HG03108 (cell line): ENCODE measurements at regions not wholly inside any gene's neighbourhood (a gene's known extent, or its start where the extent isn't known, plus 50 kb on each side); places are given as distances from the start of the nearest gene placed in this dataset.
"Not testable (repeated sequence)": the region's sequence is repeated elsewhere in the genome, so short reads cannot be mapped to it uniquely, and the experiment has no call there.

Experiments
- ATAC-seq: cut with Tn5 transposase; IDR thresholded peaks from one replicate; pipeline ENCODE4 v1.9.1; 2021; ENCODE audit warnings: moderate library complexity; ENCODE audit not compliant: unreplicated experiment

DNA sequence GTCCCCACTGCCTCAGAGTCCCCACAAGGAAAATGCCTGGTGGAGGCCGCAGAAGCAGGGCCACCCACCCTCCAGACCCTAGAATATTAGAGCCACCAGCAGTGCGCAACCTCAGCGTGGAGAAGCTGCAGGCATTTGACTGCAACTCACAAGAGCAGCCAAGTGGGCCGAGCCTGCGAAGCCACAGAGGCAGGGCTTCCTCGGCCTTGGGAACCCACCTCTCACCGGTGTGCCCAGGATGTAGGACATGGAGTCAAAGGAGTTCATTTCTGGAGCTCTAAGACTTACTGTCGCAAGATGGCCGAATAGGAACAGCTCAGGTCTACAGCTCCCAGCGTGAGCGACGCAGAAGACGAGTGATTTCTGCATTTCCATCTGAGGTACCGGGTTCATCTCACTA, 397.9 kb upstream of the PIK3R1 start:
- no peak for ATAC-seq

DNA sequence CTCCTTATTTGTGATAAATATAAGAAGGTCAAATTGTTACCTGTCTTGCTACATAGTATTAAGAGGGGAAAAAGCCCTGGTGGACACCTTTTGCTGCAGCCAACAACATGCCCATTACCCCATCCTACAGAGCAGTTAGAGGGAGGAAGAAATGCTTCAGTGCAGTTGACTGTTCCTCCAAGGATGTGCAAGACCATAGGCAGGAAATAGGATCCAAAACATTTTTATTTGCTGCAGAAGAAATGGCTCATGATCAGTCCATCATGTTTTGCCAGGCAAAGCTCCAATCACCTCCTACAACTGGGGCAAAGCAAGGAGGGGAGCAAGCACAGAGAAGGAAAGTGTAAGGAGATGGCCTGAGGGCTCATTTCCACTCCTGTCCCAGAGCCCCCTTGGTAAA, 399.1 kb upstream of the PIK3R1 start:
- no peak for ATAC-seq

DNA sequence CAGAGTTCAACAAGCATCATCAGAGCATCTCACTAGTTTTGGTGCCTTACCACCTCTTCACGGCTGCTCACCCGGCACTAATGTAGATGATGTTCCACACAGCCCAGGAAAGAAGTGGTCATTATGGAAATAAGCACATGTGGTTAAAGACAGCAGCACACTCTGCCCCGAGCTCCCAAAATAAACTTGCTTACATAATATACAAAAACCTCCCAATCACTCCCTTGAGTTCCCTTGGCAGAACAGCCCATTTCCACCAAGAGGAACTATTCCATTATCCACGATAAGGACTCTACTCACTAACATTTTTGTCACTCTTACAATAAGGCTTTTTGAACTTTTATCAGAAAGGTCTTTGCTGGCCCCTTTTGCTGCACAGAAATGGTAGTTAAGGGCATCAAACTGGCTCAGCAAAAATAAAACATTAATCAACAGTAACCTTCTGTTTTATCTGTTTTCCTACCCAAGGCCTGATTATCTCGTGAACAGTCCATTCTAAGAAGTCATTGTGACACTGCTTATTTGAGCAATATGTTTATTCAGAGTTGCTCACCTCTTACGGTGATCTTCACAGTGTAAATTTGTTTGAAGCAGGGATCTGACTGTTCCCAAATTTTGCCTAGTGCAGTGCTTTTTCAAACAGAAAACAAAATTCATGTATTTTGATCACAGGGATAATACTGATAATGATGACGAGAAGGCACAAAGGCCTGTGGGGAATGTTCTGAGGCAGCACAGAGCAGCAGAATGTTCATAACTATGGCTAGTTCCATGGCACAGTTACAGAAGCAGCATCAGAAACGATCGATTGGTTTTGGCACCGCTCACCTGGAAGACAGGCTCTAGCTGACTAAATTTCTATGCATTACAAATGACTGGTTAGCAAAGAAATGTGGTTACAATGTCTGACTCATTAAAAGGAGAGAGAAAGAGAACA, 399.8 kb upstream of the PIK3R1 start:
- ATAC-seq, result no peak

DNA sequence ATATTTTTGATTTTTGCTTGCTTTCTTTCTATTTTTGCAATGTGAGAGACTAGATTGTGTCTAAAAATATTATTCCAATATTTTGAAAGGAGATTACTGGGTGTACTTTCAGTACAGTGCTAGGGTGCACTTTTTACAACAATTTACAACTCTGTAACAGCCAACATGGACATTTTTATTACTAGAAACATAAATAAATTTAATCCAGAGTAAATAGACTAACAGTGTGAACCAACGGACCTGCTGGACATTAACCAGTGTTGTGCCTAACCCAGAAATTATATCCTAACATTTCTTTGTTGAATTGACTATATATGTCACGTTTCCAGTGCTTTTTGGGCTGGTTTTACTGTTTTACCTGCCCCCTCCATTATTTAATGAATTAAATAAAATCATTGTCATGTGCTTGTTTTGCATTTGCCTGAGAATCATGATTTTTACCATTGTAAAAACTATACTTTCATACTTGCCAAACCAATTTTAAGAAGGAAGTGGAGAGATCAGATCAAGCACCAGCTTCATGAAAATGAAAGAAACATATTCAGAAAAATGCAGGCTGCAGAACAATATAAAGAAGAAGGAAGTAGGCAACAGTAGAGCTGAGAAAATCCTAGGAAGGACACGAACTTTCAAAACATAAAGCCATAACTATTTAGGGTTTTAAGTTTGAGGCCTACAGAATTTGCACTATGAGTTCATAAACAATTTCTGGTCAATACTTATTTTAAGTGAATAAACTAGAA, 400.8 kb upstream of the PIK3R1 start:
- ATAC-seq, result no peak

DNA sequence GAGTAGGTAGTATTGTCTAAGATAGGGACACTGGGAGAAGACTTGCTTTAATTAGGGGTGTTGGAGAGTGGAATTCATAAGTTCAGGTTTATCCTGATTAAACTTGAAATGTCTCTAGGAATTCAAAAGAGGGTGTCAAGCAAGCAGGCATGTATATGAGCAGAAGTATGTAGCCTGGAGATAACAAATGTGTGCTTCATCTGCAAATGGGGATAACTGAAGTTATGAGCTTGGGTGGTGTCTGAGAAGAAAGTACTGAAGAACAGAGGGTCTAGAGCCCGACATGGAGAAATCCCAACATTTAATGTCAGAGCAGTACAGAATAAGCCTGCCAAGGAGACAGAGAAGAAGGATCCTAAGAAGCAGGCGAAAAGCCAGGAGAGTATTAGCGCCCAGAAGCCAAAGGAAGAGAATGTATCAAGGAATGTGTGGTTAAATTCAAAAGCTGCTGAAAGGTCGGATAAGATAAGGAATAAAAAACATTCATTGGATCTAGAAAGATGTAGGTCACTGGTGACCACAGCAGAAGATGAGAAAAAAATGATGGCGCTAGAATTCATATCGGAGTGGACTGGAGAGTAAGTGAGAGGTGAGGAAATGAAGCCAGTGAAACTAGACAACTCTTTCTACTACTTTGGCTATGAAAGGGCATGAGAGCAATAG, 401.5 kb upstream of the PIK3R1 start:
- no peak for ATAC-seq

DNA sequence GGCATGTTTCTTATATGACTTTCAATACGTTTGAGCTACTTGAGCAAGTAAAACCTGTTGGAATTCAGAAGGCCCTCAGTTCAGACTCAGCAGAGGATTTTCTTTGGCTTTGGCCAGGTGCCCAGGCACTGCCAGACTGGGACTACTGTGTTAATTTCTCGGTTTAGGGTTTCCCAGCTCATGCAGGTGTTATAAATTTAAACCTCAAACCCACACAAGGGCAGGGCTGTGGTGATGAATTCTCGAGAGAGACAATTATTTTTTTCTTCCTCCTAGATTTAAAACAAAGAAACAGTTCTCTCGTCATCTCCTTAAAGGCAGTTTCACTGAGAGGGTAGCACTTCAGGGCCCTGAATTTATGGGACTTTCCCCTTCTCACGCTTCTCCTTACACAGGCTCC, 406.0 kb upstream of the PIK3R1 start:
- no peak for ATAC-seq

DNA sequence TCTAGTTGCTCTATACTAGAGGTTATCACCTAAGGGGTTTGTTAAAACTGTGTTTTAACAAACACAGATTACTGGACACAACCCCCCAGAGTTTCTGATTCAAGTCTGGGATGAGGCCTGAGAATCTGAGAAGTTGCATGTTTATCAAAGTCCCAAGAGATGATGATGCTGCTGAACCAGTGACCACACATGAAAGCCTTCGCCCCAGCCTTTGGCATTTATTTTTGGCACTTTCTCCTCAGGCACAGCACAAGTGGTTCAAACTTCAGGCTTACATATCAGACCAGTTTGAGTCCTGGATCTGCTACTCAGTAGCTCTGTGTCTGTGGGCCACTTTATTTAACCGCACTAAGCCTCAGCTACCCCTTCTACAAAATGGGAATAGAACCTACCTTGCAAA, 407.2 kb upstream of the PIK3R1 start:
- ATAC-seq, result no peak

GRCh38 chr5:67807439-67807888, 408.1 kb upstream of the PIK3R1 start:
- ATAC-seq, result no peak

DNA sequence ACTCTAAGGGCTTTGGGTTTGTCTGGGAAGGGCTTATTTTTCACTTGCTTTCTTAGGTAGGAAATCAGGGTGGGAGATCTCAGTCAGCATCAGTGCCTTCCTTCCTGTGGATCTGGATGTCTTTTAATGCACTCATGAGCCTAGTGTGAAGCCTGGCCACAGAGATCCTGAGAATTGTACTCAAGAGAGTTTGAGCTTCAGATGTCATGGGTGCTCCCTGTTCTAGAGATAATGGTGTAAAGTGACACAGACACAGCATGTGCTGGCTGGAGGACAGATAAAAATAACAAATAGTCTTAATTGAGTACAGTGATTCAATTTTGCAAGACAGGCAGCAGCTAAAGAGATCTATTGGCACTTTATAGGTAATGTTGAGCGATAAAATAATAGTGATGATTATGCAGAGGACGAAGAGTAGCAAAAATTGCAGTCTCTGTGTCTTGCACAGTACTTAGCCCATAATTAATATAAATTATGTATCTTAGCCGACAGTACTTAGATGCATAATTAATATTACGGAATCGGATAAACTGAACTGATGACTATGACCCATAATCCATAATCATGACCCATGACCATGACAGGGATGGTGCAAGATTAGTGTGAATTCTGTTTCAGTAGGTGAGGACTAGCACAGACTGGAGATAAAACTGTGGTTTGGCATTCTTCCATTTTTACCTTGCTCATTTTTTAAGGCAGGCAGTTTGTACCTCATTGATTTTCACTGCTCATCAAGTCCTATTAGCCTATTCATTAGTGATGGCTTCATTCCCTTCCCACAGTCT, 408.7 kb upstream of the PIK3R1 start:
- no peak for ATAC-seq

- no peak for ATAC-seq
Measured at GRCh38 chr5:67805666-67806348, 409.7 kb upstream of the PIK3R1 start.

- no peak for ATAC-seq
Measured at GRCh38 chr5:67802766-67803165, 412.8 kb upstream of the PIK3R1 start.

GRCh38 chr5:67799732-67800234, 415.8 kb upstream of the PIK3R1 start:
- no peak for ATAC-seq

DNA sequence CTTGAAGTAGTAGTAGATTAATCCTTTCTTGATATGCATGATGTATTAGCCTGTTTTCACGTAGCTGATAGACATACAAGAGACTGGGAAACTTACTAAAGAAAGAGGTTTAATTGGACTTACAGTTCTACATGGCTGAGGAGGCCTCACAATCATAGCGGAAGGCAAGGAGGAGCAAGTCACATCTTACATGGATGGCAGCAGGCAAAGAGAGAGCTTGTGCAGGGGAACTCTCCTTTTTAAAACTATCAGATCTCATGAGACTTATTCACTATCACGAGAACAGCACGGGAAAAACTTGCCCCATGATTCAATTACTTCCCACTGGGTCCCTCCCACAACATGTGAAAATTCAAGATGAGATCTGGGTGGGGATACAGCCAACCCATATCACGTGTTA, 417.1 kb upstream of the PIK3R1 start:
- not testable (repeated sequence) for ATAC-seq

DNA sequence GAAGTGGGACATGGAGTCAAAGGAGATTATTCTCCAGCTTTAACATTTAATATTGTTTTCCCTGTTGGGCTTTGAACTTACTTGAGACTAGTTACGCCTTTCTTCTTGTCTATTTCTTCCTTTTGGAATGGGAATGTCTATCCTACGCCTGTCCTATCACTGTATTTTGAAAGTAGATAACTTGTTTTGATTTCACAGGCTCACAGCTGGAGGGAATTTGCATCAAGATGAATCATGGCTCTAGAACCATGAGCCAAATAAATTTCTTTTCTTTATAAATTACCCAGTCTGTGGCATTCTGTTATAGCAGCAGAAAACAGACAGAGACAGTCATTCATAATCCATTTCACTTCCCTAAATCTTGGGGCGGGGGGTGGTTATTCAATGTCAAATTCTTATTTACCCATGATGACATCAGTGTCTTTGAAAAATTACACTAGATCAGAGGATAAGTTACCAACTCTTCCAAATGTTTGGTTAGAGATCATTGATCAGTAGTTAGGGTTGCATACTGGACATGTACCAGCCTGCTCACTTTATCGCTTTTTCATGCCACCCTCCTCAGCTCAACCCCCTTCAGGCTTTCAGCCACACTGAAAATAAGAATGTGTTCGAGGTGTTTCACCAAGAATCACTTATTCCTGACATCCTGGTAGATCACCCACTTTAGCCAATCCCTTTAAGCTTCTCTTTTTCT, 419.6 kb upstream of the PIK3R1 start:
- ATAC-seq, result no peak

DNA sequence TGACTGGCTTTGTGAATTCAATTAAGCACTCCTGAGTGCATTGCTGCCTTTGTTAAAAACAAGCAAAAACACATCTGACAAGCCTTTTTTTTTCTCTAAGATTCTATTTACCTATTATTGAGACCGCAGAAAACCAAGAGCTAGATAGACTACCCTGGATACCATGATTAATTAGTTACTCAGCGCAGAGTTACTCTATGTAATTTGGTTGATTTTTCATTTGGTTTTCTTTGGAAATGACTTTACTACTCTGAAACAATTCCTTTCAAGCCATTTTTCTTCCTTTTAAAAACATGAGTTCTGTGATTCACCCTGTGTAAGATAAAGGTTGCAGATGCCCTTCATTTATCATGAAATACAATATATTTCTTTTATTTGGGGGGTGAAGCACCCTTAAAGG, 421.6 kb upstream of the PIK3R1 start:
- no peak for ATAC-seq

DNA sequence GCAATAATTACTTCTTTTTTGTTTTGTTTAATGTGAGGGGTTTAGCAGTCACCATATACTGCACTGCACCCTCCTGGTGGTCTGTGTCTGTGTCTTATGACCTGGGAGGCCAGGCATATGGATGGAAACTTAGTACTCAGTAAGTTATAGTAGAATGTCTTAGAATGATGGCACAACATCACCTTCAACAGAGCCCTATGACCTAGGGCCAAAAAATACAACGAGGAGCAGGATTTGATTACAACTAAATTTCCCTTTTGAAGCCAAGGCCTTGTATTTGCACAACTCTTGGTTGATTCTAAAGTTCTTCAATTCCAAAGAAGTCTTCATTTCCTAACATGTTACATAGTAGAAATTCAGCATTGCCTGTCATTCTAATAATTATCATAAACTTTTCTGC, 422.1 kb upstream of the PIK3R1 start:
- ATAC-seq, result no peak

DNA sequence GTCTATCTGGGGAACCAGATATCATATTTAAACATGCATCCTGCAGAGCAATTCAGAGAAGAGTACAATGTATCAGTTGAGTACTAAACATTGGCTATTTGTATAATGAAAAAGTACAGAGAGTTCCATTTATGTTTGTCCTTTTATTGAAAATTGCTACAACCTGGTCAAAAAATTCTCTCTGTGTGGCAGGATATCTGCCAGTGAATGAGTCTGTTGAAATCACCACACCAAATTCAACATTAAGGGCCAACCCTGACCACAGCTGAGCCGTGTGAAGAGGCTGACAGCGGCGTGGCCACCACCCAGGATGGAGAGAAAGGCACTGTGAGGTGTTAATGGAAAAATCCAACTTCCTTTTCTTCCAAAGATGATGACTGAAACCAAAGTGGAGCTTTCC, 422.7 kb upstream of the PIK3R1 start:
- ATAC-seq, result no peak

DNA sequence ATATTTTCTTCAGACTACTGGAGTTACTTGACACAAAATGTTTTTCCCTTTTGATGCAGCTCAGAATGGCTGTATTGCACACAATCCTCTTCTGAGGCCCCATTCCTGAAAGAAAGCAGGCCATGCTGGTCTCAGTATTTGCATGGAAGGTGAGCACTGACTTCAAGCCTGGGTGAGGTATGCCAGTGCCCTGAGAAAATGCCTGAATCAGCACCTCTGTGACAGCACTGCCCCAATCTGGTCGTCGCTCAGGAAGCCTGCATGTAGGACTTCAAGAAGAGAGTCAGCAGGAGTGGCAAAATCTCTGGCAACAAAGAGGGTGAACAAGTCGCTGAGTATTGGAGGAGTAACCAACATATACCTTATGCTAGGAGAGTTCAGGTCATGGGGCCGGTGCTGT, 425.2 kb upstream of the PIK3R1 start:
- ATAC-seq, result no peak

DNA sequence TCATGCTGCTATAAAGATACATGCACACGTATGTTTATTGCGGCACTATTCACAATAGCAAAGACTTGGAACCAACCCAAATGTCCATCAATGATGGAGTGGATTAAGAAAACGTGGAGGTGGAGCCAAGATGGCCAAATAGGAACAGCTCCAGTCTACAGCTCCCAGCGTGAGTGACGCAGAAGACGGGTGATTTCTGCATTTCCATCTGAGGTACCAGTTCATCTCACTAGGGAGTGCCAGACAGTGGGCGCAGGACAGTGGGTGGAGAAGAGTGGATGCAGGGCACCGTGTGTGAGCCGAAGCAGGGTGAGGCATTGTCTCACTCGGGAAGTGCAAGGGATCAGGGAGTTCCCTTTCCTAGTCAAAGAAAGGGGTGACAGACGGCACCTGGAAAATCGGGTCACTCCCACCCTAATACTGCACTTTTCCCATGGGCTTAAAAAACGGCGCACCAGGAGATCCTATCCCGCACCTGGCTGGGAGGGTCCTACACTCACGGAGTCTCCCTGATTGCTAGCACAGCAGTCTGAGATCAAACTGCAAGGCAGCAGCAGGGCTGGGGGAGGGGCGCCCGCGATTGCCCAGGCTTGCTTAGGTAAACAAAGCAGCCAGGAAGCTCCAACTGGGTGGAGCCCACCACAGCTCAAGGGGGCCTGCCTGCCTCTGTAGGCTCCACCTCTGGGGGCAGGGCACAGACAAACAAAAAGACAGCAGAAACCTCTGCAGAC, 435.5 kb upstream of the PIK3R1 start:
- ATAC-seq, result not testable (repeated sequence)
